ENCODE measurements at regions not wholly inside any gene's neighbourhood (a gene's known extent, or its start where the extent isn't known, plus 50 kb on each side); places are given as distances from the start of the nearest gene placed in this dataset.

DNA sequence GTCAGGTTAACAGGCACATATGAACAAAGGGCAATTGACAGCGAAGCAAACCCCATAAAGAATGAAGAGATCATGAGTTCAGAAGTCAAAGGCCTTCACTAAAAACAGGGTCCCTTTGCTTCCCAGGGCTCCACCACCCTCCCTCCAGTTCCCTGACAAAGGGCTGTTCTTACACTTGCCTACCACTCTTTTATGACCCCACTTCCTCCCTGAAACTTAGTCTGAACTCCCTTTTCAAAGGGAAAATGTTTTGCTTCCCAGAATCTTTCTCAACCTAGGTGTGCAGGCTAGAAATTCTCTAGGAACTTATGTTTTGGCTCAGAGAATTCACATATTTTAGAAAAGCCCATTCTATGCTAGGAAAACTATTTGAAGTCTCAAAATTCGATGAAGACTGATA lies 86.0 kb upstream of the ITGA4 start:
- TF ChIP-seq CTCF (IDR thresholded peaks at IDR 0.05; ENCODE audit: low read depth, low read length): no peak
- no peak for TF ChIP-seq EZH2phosphoT487 (IDR thresholded peaks at IDR 0.05; ENCODE audit: low read depth)
